Lower leg skin (tissue), 4 donors: ENCODE measurements at regions not wholly inside any gene's neighbourhood (a gene's known extent, or its start where the extent isn't known, plus 50 kb on each side); places are given as distances from the start of the nearest gene placed in this dataset.

ENCODE experiments used
- DNase-seq, 2 donors: peaks; one replicate each; pipeline ENCODE4 v3.0.0-alpha.2; 2019; ENCODE audit warnings: low spot score in 2 of 2
- H3K4me3 ChIP-seq: fragments of 200-600 bp; sonication (generic); 2 replicates; pipeline ENCODE4 v1.5.1; 2017; ENCODE audit warnings: mild to moderate bottlenecking, low read depth; ENCODE audit not compliant: poor library complexity, severe bottlenecking
- POLR2A ChIP-seq, 2 donors: fragments of 450-650 bp; IDR thresholded peaks; one replicate each; pipeline ENCODE4 v1.6.1; 2016 to 2017; ENCODE audit warnings: antibody characterized with exemption in 2 of 2, mild to moderate bottlenecking in 1 of 2, moderate library complexity in 1 of 2
- WGBS, 2 donors: methylation state at CpG; one replicate each; pipeline ENCODE4 v1.1.5; 2018; 5-methylcytosine and 5-hydroxymethylcytosine counted together
- intact Hi-C: fragments of 100-400 bp; cut with DNase I; formaldehyde crosslinking; loops from one replicate; pipeline ENCODE4 v1.15.0; 2023; ENCODE audit warnings: low total_unique reads
- TF ChIP-seq, protein P1 (sequence below), 3 donors: fragments of 450-650 bp; IDR thresholded peaks; one replicate each; pipeline ENCODE4 v1.5.1; 2016; ENCODE audit warnings: antibody characterized with exemption in 3 of 3, mild to moderate bottlenecking in 3 of 3, moderate library complexity in 2 of 3

DNA sequence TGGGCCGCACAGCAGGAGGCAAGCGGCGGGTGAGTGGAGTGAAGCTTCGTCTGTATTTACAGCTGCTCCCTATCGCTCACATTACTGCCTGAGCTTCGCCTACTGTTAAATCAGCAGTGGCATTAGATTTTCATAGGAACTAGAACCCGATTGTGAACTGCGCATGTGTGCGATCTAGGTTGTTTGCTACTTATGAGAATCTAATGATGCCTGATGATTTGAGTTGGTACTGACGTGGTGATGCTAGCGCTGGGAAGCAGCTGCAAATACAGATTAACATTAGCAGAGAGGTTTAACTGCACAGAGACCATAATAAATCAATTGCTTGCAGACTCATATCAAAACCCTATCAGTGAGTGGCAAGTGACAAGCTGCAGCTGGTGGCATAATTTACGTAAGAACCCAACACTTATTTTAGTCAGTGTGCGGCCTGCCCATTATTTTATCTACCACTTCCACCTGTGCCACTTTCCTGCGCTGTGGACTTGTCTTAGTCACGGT lies 133.4 kb upstream of the CDH9 start:
- DNase-seq, result no peak
- 85 to 89% methylated on average over 15 of the region's 15 CpGs for WGBS, 2 donors
- TF ChIP-seq POLR2A (IDR thresholded peaks at IDR 0.05), result no peak
- TF ChIP-seq, protein P1, sequence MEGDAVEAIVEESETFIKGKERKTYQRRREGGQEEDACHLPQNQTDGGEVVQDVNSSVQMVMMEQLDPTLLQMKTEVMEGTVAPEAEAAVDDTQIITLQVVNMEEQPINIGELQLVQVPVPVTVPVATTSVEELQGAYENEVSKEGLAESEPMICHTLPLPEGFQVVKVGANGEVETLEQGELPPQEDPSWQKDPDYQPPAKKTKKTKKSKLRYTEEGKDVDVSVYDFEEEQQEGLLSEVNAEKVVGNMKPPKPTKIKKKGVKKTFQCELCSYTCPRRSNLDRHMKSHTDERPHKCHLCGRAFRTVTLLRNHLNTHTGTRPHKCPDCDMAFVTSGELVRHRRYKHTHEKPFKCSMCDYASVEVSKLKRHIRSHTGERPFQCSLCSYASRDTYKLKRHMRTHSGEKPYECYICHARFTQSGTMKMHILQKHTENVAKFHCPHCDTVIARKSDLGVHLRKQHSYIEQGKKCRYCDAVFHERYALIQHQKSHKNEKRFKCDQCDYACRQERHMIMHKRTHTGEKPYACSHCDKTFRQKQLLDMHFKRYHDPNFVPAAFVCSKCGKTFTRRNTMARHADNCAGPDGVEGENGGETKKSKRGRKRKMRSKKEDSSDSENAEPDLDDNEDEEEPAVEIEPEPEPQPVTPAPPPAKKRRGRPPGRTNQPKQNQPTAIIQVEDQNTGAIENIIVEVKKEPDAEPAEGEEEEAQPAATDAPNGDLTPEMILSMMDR (IDR thresholded peaks at IDR 0.05), result no peak
- no peak overlapping the region for H3K4me3 ChIP-seq
- intact Hi-C loops, result no loop called here

DNA sequence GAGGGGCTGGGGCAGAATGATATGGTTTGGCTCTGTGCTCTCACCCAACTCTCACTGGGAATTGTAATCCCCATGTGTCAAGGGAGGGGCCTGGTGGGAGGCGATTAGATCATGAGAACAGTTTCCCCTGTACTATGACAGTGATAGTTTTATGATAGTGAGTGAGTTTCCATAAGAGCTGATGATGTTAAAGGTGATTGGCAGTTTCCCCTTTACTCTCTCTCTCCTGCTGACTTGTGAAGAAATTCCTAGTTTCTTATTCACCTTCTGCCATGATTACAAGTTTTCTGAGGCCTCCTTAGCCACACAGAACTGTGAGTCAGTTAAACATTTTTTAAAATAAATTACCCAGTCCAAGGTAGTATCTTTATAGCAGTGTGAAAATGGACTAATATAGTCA lies 120.4 kb upstream of the CDH9 start:
- no peak for DNase-seq
- no peak overlapping the region for H3K4me3 ChIP-seq
- TF ChIP-seq, protein P1 (IDR thresholded peaks at IDR 0.05), result no peak
- no peak for TF ChIP-seq POLR2A (IDR thresholded peaks at IDR 0.05)
- intact Hi-C loops, result no loop called here
- WGBS, 2 donors, result 60 to 84% methylated on average over 1 of the region's 1 CpG

DNA sequence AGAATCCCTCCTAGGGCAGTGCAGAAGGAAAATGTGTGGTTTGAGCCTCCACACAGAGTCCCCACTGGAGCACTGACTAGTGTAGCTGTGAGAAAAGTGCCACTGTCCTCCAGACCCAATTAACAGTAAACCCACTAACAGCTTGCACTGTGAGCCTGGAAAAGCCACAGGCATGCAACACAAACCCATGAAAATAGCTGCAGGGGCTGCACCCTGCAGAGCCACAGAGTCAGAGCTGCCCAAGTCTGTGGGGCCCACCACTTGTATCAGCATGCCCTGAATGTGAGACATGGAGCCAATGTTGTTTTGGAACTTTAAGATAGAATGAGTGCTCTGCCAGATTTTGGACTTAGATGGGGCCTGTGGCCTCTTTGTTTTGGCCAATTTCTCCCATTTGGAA lies 119.8 kb upstream of the CDH9 start:
- no peak for DNase-seq
- intact Hi-C loops, result no loop called here
- TF ChIP-seq POLR2A (IDR thresholded peaks at IDR 0.05), result no peak
- TF ChIP-seq, protein P1 (IDR thresholded peaks at IDR 0.05), result no peak
- no peak overlapping the region for H3K4me3 ChIP-seq

DNA sequence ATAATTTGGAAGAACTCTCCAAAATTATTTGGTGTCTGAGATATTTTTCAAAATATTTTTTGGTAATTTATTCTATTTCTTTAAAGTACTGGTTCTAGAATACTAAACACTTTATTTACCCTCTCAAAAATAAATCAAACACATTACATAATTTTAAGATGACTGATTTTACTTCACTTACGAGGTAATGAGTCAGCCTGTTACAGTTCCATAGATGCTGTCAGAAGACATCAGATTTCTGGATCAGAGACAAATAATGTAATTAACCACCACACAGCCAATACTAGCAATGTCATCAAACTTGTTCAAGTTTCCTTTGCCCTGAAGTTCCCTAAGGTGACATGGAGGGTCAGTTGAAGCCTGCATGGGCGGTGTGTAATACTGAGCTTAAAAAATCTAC lies 106.1 kb upstream of the CDH9 start:
- H3K4me3 ChIP-seq, result no peak overlapping the region
- 46 to 49% methylated on average over 2 of the region's 2 CpGs for whole genome bisulfite sequencing, 2 donors
- DNase-seq, result no peak
- intact Hi-C loops, result no loop called here
- no peak for TF ChIP-seq POLR2A (IDR thresholded peaks at IDR 0.05)
- TF ChIP-seq, protein P1 (IDR thresholded peaks at IDR 0.05), result no peak

DNA sequence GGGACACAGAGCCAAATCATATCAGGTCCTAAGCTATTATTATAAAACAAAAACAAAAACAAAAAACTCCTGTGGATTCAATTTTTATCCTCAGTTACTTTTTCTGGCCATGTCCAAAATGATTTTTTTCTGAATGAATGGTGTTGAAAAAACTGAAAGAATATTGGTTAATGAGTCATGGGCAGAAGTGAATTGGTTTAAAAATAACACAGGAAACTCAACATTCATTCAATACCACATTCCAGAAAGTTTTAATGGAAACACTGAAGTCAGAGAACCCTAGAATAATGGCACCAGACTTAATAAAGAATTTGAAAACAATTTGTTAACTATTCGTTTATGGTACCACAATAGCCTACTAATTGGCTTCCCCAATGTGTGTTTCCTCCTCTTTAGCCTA lies 102.4 kb upstream of the CDH9 start:
- H3K4me3 ChIP-seq, result no peak overlapping the region
- WGBS, 2 donors, result 63 to 76% methylated on average over 1 of the region's 1 CpG
- DNase-seq, result no peak
- TF ChIP-seq POLR2A (IDR thresholded peaks at IDR 0.05), result no peak
- TF ChIP-seq, protein P1 (IDR thresholded peaks at IDR 0.05), result no peak
- intact Hi-C loops, result no loop called here

DNA sequence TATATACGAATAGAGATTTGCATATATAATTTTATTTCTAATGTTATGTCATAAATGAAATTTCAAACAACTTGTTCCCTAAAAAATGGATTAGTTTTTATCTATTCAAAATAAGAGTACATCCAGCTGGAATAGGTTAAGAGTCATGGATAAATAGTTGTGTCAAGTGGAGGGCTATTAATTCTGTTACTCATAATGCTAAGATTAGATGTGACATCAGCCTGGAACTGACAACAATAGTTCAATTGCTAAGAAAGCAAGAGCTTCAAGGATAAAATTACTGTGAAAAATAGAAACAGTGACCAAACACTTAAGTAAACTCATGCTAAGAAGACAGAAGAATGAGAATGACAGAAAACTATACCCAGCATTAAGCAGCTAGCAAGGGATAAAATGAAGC lies 92.2 kb upstream of the CDH9 start:
- 65 to 74% methylated on average over 1 of the region's 1 CpG for WGBS, 2 donors
- intact Hi-C loops, result no loop called here
- no peak overlapping the region for H3K4me3 ChIP-seq
- no peak for TF ChIP-seq POLR2A (IDR thresholded peaks at IDR 0.05)
- TF ChIP-seq, protein P1 (IDR thresholded peaks at IDR 0.05), result no peak
- DNase-seq, result no peak
